ENCODE measurements at regions not wholly inside any gene's neighbourhood (a gene's known extent, or its start where the extent isn't known, plus 50 kb on each side); places are given as distances from the start of the nearest gene placed in this dataset.
A peak's percentile ranks its signal among the peaks of the same experiment; 100 is the strongest.

- Histone ChIP-seq H3K36me3 (ENCODE audit: control insufficient read depth in 2 of 2, extremely low read depth in 1 of 2, insufficient read depth in 2 of 2, low read length in 2 of 2) (no peaks in the 10 kb centered on the region), H3K4me1 (ENCODE audit: control insufficient read depth, extremely low read depth, insufficient read depth, low read length) (no peaks in the 10 kb centered on the region), H3K79me2 (ENCODE audit: control insufficient read depth, insufficient read depth, low read length) (no peaks in the 10 kb centered on the region), H3K4me2 (ENCODE audit: insufficient read depth, low read length) (no peak overlapping the region), H3K9ac (replicated peaks; ENCODE audit: extremely low read depth, insufficient read depth, low read length) (no peak overlapping the region), H3K9me3 (replicated peaks; ENCODE audit: control insufficient read depth, insufficient read depth, low read length) (no peaks in the 10 kb centered on the region), H3K9me1 (replicated peaks; ENCODE audit: control insufficient read depth, extremely low read depth, insufficient read depth, low read length) (no peaks in the 10 kb centered on the region), H2AFZ (ENCODE audit: low read depth, low read length) (no peak overlapping the region), H3K27me3 (ENCODE audit: control insufficient read depth in 2 of 2, insufficient read depth in 2 of 2, low read length in 2 of 2) (no peaks in the 10 kb centered on the region), H4K20me1 (replicated peaks; ENCODE audit: control insufficient read depth, extremely low read depth, insufficient read depth, low read length) (no peaks in the 10 kb centered on the region), H3K27ac (ENCODE audit: insufficient read depth, low read depth, low read length) (no peak overlapping the region), H3K4me3 (replicated peaks in 1 of 3; ENCODE audit: insufficient read depth in 1 of 3, low read depth in 1 of 3, low read length in 3 of 3) (no peak overlapping the region)
- POLR2A ChIA-PET = no interaction called here
- DNase-seq (ENCODE audit: low read depth, low spot score) = peak; percentile 13
- no peak for FAIRE-seq
- TF ChIP-seq POLR2A (IDR thresholded peaks at IDR 0.05; ENCODE audit: low read depth, low read length) (no peak), MAX (IDR thresholded peaks at IDR 0.05; ENCODE audit: insufficient read depth, insufficient read length) (no peak), JUN (IDR thresholded peaks at IDR 0.05; ENCODE audit: borderline replicate concordance, insufficient read depth, insufficient read length, low read depth) (no peak), FOS (IDR thresholded peaks at IDR 0.05; ENCODE audit: borderline replicate concordance, insufficient read depth, low read length) (peak; percentile 76), GATA2 (IDR thresholded peaks at IDR 0.05; ENCODE audit: insufficient read depth, insufficient read length, low read depth, low read length) (peak; percentile 39)
- intact Hi-C loops (cut with micrococcal nuclease) (no loop called here), dilution Hi-C loops (cut with MboI; ENCODE audit: extremely low pct_ligation_motif_present, low sequenced_read_pairs) (no loop called here)
- no TSS peak for BruUV-seq (replicated peaks)
- CTCF ChIA-PET = no interaction called here
Measured at GRCh38 chr5:28301712-28302111, 1263.3 kb upstream of the CDH9 start.

- Histone ChIP-seq H3K4me2 (ENCODE audit: insufficient read depth, low read length) (no peak overlapping the region), H3K9me3 (replicated peaks; ENCODE audit: control insufficient read depth, insufficient read depth, low read length) (no peaks in the 10 kb centered on the region), H3K9ac (replicated peaks; ENCODE audit: extremely low read depth, insufficient read depth, low read length) (no peak overlapping the region), H3K27me3 (ENCODE audit: control insufficient read depth in 2 of 2, insufficient read depth in 2 of 2, low read length in 2 of 2) (no peaks in the 10 kb centered on the region), H3K27ac (ENCODE audit: insufficient read depth, low read depth, low read length) (no peak overlapping the region), H4K20me1 (replicated peaks; ENCODE audit: control insufficient read depth, extremely low read depth, insufficient read depth, low read length) (no peaks in the 10 kb centered on the region), H3K9me1 (replicated peaks; ENCODE audit: control insufficient read depth, extremely low read depth, insufficient read depth, low read length) (no peaks in the 10 kb centered on the region), H3K4me3 (replicated peaks in 1 of 3; ENCODE audit: insufficient read depth in 1 of 3, low read depth in 1 of 3, low read length in 3 of 3) (no peak overlapping the region), H3K36me3 (ENCODE audit: control insufficient read depth in 2 of 2, extremely low read depth in 1 of 2, insufficient read depth in 2 of 2, low read length in 2 of 2) (no peaks in the 10 kb centered on the region), H3K79me2 (ENCODE audit: control insufficient read depth, insufficient read depth, low read length) (no peaks in the 10 kb centered on the region), H2AFZ (ENCODE audit: low read depth, low read length) (no peak overlapping the region), H3K4me1 (ENCODE audit: control insufficient read depth, extremely low read depth, insufficient read depth, low read length) (no peaks in the 10 kb centered on the region)
- no TSS peak for BruUV-seq (replicated peaks)
- POLR2A ChIA-PET = no interaction called here
- no peak for FAIRE-seq
- intact Hi-C loops (cut with micrococcal nuclease) (no loop called here), dilution Hi-C loops (cut with MboI; ENCODE audit: extremely low pct_ligation_motif_present, low sequenced_read_pairs) (no loop called here)
- CTCF ChIA-PET = no interaction called here
- DNase-seq (ENCODE audit: low read depth, low spot score) = no peak
- TF ChIP-seq FOS (IDR thresholded peaks at IDR 0.05; ENCODE audit: borderline replicate concordance, insufficient read depth, low read length) = no peak
- no peak for TF ChIP-seq GATA2 (IDR thresholded peaks at IDR 0.05; ENCODE audit: insufficient read depth, insufficient read length, low read depth, low read length)
- no peak for TF ChIP-seq JUN (IDR thresholded peaks at IDR 0.05; ENCODE audit: borderline replicate concordance, insufficient read depth, insufficient read length, low read depth)
- no peak for TF ChIP-seq POLR2A (IDR thresholded peaks at IDR 0.05; ENCODE audit: low read depth, low read length)
- no peak for TF ChIP-seq MAX (IDR thresholded peaks at IDR 0.05; ENCODE audit: insufficient read depth, insufficient read length)
- TF ChIP-seq MYC (IDR thresholded peaks at IDR 0.05; ENCODE audit: low read depth, low read length) = no peak
- no peak for TF ChIP-seq CTCF (IDR thresholded peaks at IDR 0.05; ENCODE audit: extremely low read depth in 1 of 2, insufficient read depth in 1 of 2, low read depth in 1 of 2, low read length in 2 of 2)
- no peak for TF ChIP-seq POLR2AphosphoS5 (IDR thresholded peaks at IDR 0.05; ENCODE audit: insufficient read depth, low read depth, low read length)
- no peak for TF ChIP-seq EZH2 (IDR thresholded peaks at IDR 0.05; ENCODE audit: borderline replicate concordance, low read depth, low read length, severe bottlenecking)
Measured at GRCh38 chr5:28296254-28297013, 1258.0 kb upstream of the CDH9 start.

Data from endothelial cell of umbilical vein (primary cell).